Loucy (cell line): ENCODE measurements at regions not wholly inside any gene's neighbourhood (a gene's known extent, or its start where the extent isn't known, plus 50 kb on each side); places are given as distances from the start of the nearest gene placed in this dataset.

Experiments
- CTCF ChIP-seq: fragments of 200-600 bp; sonication (generic); conservative IDR thresholded peaks from 2 replicates; pipeline ENCODE4 v1.5.1; 2014; ENCODE audit warnings: mild to moderate bottlenecking, antibody characterized with exemption, low read length
- EZH2phosphoT487 ChIP-seq: fragments of 200-600 bp; IDR thresholded peaks from 2 replicates; pipeline ENCODE4 v1.6.1; 2018; ENCODE audit warnings: antibody characterized with exemption, mild to moderate bottlenecking, moderate library complexity, borderline replicate concordance

- TF ChIP-seq CTCF = no peak
- no peak for TF ChIP-seq EZH2phosphoT487
Observed at GRCh38 chr3:7865611-7866010, 636.0 kb upstream of the LMCD1 start.
